ENCODE measurements at regions not wholly inside any gene's neighbourhood (a gene's known extent, or its start where the extent isn't known, plus 50 kb on each side); places are given as distances from the start of the nearest gene placed in this dataset.

DNA sequence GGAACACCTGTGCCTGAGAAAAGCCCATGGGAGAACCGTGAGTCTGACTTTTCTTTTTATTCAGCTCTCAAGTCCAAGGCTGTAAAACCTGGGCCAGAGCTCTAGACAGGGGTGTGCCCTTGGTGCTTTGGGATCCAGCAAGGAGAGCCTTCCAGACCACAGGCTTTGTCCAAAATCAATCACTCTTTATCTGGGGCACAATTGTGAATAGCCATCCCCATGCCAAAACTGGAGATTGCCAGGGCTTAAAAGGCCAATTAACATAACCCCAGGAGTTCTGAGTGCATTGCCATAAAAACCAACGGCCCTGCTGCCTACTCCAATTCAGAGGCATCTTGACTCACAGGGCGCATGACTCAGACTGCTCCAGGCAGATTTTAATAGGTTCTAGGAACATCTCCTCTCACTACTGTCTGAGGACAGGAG is 391.8 kb downstream of the ARHGEF28 start:
- peak; percentile 91 for DNase-seq
- no peaks in the 10 kb centered on the region; the same call in 1 of the 2 replicates for H3K27me3 ChIP-seq
- no peaks in the 10 kb centered on the region for H3K9me3 ChIP-seq
- H3K36me3 ChIP-seq: no peaks in the 10 kb centered on the region
- no peak overlapping the region for H3K4me3 ChIP-seq

DNA sequence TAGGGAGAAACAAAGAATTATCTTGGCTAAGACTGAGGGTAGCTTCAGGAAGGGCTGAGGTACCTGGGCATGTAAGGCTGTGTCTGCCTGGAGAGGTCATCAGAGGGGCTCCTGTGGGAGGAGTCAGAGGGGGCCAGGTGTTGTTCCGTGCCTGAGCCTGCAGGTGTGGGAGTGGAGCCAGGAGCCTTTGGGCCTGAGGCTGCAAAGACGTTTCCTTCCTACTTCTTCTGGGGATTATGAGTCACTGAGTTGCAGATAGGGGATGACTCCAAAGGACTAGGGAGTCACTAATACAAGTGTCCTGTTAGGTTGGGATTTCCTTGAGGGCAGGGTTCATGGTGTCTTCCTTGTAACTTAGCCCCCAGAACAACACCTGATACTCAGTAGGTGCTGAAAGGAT is 391.1 kb downstream of the ARHGEF28 start:
- Histone ChIP-seq H3K9me3 (no peaks in the 10 kb centered on the region), H3K4me3 (no peak overlapping the region), H3K36me3 (no peaks in the 10 kb centered on the region), H3K27me3 (no peaks in the 10 kb centered on the region; the same call in 1 of the 2 replicates)
- peak; percentile 34 for DNase-seq

DNA sequence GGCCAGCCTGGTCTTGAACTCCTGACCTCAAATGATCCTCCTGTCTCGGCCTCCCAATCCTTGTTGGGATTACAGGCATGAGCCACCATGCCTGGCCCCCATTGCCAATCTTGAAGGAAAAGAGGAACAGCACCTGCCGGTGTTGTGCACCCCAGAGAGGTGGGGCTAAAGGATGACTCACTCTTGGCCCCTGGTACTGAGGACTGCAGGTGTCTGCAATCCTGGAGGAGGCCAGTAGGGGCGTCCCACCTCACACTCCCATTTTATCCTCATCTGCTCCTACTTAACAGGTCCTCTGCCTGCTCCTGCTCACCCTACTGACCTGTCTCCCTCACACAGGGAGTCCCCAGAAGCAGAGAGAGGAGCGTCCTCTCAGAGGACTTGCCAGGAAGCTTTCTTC is 390.4 kb downstream of the ARHGEF28 start:
- DNase-seq: peak; percentile 11
- Histone ChIP-seq H3K27me3 (no peaks in the 10 kb centered on the region; the same call in 1 of the 2 replicates), H3K9me3 (no peaks in the 10 kb centered on the region), H3K36me3 (no peaks in the 10 kb centered on the region), H3K4me3 (no peak overlapping the region)

GRCh38 chr5:74015716-74016115 is 389.7 kb downstream of the ARHGEF28 start:
- Histone ChIP-seq H3K4me3 (no peak overlapping the region), H3K27me3 (no peaks in the 10 kb centered on the region; the same call in 1 of the 2 replicates), H3K9me3 (no peaks in the 10 kb centered on the region), H3K36me3 (no peaks in the 10 kb centered on the region)
- no peak for DNase-seq

GRCh38 chr5:74013222-74013621 is 387.2 kb downstream of the ARHGEF28 start:
- no peak overlapping the region for H3K4me3 ChIP-seq
- no peaks in the 10 kb centered on the region for H3K9me3 ChIP-seq
- no peaks in the 10 kb centered on the region for H3K36me3 ChIP-seq
- no peak for DNase-seq
- no peaks in the 10 kb centered on the region; the same call in 1 of the 2 replicates for H3K27me3 ChIP-seq

GRCh38 chr5:74009502-74009901 is 383.5 kb downstream of the ARHGEF28 start:
- Histone ChIP-seq H3K9me3 (peaks cover 2% of the 10 kb centered on the region), H3K27me3 (no peaks in the 10 kb centered on the region; the same call in none of the 2 replicates), H3K4me3 (no peak overlapping the region), H3K36me3 (no peaks in the 10 kb centered on the region)
- no peak for DNase-seq

- H3K4me3 ChIP-seq: no peak overlapping the region
- peaks cover 2% of the 10 kb centered on the region for H3K9me3 ChIP-seq
- no peaks in the 10 kb centered on the region; the same call in 1 of the 2 replicates for H3K27me3 ChIP-seq
- DNase-seq: no peak
- H3K36me3 ChIP-seq: no peaks in the 10 kb centered on the region
Observed at GRCh38 chr5:74007193-74007592, 381.2 kb downstream of the ARHGEF28 start.

GRCh38 chr5:73999297-73999696 is 373.3 kb downstream of the ARHGEF28 start:
- H3K27me3 ChIP-seq: peaks cover 8% of the 10 kb centered on the region; the same call in 1 of the 2 replicates
- no peaks in the 10 kb centered on the region for H3K9me3 ChIP-seq
- DNase-seq: no peak
- H3K4me3 ChIP-seq: no peak overlapping the region
- H3K36me3 ChIP-seq: no peaks in the 10 kb centered on the region

DNA sequence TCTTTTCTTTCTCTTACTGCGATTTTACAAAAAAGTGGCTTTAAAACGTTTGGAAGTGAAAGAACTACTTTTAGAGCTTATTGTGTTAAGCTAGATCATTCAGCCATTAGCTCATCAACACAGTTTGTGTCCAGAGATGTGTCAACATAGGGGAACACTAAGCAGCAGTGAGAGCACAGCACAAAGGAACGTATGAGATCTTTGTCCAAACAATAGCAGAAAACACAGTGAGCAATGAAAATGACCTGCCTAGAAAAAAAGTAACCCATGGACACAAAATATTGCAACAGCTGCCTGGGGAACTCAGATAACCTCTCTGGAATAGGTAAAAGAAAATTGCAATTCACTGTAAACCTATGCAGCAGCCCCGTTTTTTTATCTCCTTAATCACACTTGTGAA is 372.5 kb downstream of the ARHGEF28 start:
- H3K4me3 ChIP-seq: no peak overlapping the region
- H3K36me3 ChIP-seq: no peaks in the 10 kb centered on the region
- no peaks in the 10 kb centered on the region for H3K9me3 ChIP-seq
- no peak for DNase-seq
- peaks cover 8% of the 10 kb centered on the region; the same call in 1 of the 2 replicates for H3K27me3 ChIP-seq

DNA sequence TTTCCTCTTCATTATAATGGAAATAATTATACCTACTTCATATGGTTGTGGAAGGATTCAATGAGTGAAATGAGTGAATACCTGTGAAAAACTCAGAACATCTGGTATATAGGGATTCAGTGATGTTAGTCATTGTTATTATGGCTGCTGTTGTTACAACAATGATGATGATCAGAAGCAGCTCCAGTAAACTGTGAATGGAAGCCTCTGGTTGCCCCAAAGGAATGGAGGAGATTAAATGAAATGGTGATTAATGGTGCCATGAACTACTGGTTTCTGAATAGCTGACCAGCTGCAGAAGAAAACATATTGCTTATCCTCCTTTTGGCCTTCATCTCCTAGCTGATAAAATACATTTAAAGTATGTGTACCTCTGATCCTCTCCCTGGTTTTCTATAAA is 372.0 kb downstream of the ARHGEF28 start:
- Histone ChIP-seq H3K36me3 (no peaks in the 10 kb centered on the region), H3K9me3 (no peaks in the 10 kb centered on the region), H3K27me3 (peaks cover 8% of the 10 kb centered on the region; the same call in 1 of the 2 replicates), H3K4me3 (no peak overlapping the region)
- DNase-seq: no peak

DNA sequence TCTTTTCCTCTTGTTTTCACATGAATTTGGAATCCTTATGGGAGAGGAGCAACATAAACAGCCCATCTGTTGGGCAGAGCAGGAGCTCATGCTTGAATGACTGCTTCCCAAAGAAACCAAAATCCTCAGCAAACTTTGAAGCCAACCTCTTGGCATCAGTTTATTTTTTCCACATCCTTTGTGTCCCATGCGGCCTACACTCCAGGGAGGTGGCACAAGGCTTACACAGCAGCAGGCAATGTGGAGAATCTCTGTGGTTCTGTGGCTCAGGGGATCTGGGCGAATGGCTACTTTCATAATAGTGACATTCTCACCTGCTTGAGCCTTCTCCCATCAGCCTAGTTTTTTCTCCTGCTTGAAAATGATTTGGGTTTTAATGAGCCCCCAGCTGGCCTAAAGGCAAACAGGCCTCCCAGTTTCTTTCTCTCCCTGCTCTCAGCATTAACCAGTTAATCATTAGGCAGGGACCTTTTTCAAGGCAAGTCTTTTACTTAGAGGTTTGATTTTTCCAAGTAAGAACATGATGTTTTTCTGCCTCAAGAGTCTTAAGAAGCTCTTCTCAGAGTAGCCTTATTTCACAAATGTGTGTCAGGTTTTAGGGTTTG is 370.3 kb downstream of the ARHGEF28 start:
- H3K27me3 ChIP-seq: peaks cover 8% of the 10 kb centered on the region; the same call in 1 of the 2 replicates
- H3K4me3 ChIP-seq: no peak overlapping the region
- H3K9me3 ChIP-seq: no peaks in the 10 kb centered on the region
- no peaks in the 10 kb centered on the region for H3K36me3 ChIP-seq
- no peak for DNase-seq

DNA sequence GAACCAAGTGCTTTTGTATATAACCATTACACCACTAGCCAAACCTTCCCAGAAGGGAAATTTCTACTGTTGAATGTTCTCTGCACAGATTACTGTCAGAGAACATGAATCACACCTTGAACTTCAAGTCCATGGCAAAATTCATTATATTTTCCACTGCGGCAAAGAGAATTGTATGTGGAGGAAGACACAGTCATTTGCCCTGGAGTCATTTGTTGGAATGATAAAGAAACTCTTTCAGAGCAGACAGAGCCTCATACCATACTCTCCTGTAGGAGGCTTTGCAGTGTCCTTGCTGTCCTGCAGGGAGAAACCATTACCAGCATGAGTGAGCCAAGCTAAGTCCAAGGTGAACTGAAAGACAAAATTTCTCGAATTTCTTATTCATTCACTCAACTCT is 369.0 kb downstream of the ARHGEF28 start:
- no peaks in the 10 kb centered on the region for H3K9me3 ChIP-seq
- peaks cover 8% of the 10 kb centered on the region; the same call in 1 of the 2 replicates for H3K27me3 ChIP-seq
- no peak for DNase-seq
- no peak overlapping the region for H3K4me3 ChIP-seq
- no peaks in the 10 kb centered on the region for H3K36me3 ChIP-seq

Data from MG63 (cell line).